ENCODE measurements at regions not wholly inside any gene's neighbourhood (a gene's known extent, or its start where the extent isn't known, plus 50 kb on each side); places are given as distances from the start of the nearest gene placed in this dataset.

DNA sequence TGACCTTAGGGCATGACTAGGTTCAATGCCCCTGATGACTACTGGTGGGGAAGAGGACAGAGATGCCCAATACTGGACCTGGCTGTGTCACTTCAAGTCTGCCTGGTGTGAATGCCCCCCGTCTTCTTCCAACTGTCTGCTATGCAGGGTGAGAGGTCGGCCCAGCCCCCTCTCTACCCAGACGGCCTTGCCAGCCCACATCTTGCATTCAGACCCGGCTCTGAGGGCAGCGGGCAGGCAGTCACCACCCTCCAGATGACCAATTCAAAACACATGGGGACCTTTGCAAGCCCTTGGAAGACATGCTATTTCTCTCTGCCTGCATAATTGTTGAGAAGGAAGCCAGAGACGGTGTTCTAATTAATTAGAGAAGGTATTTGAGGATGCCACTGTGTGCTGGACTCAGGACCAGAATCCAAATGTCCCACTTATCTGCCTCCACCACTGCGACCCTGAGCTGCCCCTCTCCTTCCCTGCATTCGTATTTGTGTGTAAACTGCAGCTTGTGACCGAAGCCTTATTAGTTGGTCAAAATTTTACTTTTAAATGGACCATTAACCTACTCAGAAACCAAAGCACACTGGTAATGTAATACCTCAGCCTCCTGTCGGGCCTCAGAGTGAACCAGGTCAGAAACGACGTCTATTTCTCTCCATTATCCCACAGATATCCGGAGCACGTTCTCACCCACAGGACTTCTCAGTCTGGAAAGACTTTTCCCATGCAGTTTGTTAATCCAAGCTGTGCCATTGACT, 407.0 kb downstream of the ZNF536 start:
- Histone ChIP-seq H3K9me3 (no peaks in the 10 kb centered on the region), H3K27me3 (no peaks in the 10 kb centered on the region), H3K4me1 (no peaks in the 10 kb centered on the region), H3K27ac (no peak overlapping the region), H3K36me3 (no peaks in the 10 kb centered on the region), H3K4me3 (no peak overlapping the region)
- intact Hi-C loops (cut with DNase I) = no loop called here
- WGBS, 2 donors = 85 to 89% methylated on average over 11 to 13 of the region's 14 CpGs
- no peak for TF ChIP-seq POLR2A (IDR thresholded peaks at IDR 0.05)
- TF ChIP-seq, protein P1, sequence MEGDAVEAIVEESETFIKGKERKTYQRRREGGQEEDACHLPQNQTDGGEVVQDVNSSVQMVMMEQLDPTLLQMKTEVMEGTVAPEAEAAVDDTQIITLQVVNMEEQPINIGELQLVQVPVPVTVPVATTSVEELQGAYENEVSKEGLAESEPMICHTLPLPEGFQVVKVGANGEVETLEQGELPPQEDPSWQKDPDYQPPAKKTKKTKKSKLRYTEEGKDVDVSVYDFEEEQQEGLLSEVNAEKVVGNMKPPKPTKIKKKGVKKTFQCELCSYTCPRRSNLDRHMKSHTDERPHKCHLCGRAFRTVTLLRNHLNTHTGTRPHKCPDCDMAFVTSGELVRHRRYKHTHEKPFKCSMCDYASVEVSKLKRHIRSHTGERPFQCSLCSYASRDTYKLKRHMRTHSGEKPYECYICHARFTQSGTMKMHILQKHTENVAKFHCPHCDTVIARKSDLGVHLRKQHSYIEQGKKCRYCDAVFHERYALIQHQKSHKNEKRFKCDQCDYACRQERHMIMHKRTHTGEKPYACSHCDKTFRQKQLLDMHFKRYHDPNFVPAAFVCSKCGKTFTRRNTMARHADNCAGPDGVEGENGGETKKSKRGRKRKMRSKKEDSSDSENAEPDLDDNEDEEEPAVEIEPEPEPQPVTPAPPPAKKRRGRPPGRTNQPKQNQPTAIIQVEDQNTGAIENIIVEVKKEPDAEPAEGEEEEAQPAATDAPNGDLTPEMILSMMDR (IDR thresholded peaks at IDR 0.05) = no peak
- DNase-seq = no peak

DNA sequence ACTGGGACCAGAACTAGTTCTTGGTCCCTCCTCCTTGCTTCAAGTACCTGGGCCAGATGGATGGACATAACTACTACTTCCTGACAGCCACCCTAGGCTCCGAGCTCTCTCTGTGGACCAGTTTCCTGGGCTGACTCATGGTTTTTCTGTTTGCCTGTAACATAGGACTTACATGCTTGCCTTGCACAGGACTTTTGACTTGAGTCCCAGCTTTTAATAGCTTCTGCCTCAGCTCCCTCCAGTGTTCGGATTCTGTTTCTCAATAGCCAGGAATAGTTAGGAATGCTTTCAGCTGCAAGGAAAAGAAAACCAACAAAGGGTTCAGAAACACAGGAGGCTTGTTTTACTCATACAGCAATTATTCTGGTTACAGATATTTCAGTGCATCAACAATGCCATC, 405.9 kb downstream of the ZNF536 start:
- TF ChIP-seq POLR2A (IDR thresholded peaks at IDR 0.05) = no peak
- TF ChIP-seq, protein P1 (IDR thresholded peaks at IDR 0.05) = no peak
- Histone ChIP-seq H3K36me3 (no peaks in the 10 kb centered on the region), H3K4me1 (no peaks in the 10 kb centered on the region), H3K9me3 (no peaks in the 10 kb centered on the region), H3K27ac (no peak overlapping the region), H3K27me3 (no peaks in the 10 kb centered on the region), H3K4me3 (no peak overlapping the region)
- intact Hi-C loops (cut with DNase I) = no loop called here
- WGBS, 2 donors = 61 to 63% methylated on average over 2 of the region's 2 CpGs
- no peak for DNase-seq

DNA sequence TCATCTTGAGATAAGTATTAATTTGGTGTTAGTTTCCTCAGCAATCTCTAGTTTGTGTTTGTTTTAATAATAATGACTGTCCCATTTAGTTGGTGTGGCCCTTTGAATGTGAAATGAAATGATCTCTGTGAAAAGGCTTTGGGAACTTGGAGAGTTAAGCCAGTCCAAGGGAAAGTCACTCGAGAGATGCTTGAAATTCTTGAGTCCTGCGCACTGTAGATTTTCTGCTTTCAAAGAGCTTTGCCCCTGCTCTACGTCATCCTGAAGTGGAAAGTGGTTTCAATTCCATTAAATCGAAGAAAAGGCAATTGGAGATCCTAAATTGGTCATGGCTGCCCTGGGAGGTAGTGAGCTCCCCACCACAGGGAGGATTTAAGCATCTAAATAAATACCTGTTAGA, 403.8 kb downstream of the ZNF536 start:
- TF ChIP-seq, protein P1 (IDR thresholded peaks at IDR 0.05) = no peak
- no peak for TF ChIP-seq POLR2A (IDR thresholded peaks at IDR 0.05)
- 57 to 68% methylated on average over 4 of the region's 4 CpGs for WGBS, 2 donors

DNA sequence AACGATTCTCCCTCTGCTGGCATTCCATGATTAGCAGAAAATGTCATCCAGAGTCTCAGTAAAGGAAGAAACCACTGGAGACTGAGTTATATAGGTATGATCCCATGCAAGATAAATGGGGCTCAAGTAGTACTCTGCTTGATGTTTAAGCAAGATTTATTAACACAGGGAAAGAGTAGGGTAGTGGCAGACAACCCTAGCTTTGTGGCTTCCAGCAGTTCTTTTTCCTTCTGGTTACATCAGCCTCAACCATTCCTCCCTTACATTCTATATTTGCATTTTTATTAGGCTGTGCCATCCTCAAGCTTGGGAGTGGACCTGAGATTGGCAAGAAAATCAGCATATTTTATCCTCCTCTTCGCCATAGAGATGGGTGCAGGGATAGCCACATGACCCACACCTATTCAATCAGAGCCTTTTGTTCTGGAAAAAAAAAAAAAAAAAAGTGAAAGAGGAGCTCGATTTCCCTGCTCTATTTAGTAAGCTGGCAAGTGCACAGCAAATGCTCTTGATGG, 402.1 kb downstream of the ZNF536 start:
- Histone ChIP-seq H3K4me1 (no peaks in the 10 kb centered on the region), H3K9me3 (no peaks in the 10 kb centered on the region), H3K27me3 (no peaks in the 10 kb centered on the region), H3K4me3 (no peak overlapping the region), H3K27ac (no peak overlapping the region), H3K36me3 (no peaks in the 10 kb centered on the region)
- intact Hi-C loops (cut with DNase I) = no loop called here
- no peak for DNase-seq
- no peak for TF ChIP-seq POLR2A (IDR thresholded peaks at IDR 0.05)
- TF ChIP-seq, protein P1 (IDR thresholded peaks at IDR 0.05) = no peak
- WGBS, 2 donors = 47 to 52% methylated on average over 3 of the region's 3 CpGs

More for the DNA sequence above, 403.8 kb downstream of the ZNF536 start:
- H3K27ac ChIP-seq = no peak overlapping the region
- H3K4me1 ChIP-seq = no peaks in the 10 kb centered on the region
- H3K27me3 ChIP-seq = no peaks in the 10 kb centered on the region
- no peak for DNase-seq
- no peaks in the 10 kb centered on the region for H3K36me3 ChIP-seq
- no peak overlapping the region for H3K4me3 ChIP-seq
- H3K9me3 ChIP-seq = no peaks in the 10 kb centered on the region
- intact Hi-C loops (cut with DNase I) = no loop called here

DNA sequence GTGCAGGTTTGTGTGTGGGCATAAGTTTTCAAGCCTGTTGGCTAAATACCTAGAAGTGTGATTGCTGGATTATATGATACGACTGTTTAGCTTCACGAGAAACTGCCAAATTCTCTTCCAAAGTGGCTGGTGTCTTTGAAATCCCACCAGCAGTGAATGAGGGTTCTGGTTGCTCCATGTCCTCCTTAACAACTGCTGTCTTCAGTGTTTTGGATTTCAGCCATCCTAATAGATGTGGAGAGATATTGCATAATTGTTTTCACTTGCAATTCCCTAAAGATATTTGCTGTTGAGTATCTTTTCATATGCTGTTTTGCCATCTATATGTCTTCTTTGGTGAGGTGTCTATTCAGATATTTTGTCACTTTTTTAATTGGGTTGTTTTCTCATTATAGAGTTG, 390.5 kb downstream of the ZNF536 start:
- DNase-seq = no peak
- TF ChIP-seq POLR2A (IDR thresholded peaks at IDR 0.05) = no peak
- TF ChIP-seq, protein P1 (IDR thresholded peaks at IDR 0.05) = no peak
- 59 to 64% methylated on average over 2 of the region's 2 CpGs for WGBS, 2 donors
- intact Hi-C loops (cut with DNase I) = no loop called here
- no peaks in the 10 kb centered on the region for H3K4me1 ChIP-seq
- H3K9me3 ChIP-seq = no peaks in the 10 kb centered on the region
- no peak overlapping the region for H3K4me3 ChIP-seq
- no peaks in the 10 kb centered on the region for H3K36me3 ChIP-seq
- H3K27me3 ChIP-seq = no peaks in the 10 kb centered on the region
- H3K27ac ChIP-seq = no peak overlapping the region
